ENCODE measurements at regions not wholly inside any gene's neighbourhood (a gene's known extent, or its start where the extent isn't known, plus 50 kb on each side); places are given as distances from the start of the nearest gene placed in this dataset.

DNA sequence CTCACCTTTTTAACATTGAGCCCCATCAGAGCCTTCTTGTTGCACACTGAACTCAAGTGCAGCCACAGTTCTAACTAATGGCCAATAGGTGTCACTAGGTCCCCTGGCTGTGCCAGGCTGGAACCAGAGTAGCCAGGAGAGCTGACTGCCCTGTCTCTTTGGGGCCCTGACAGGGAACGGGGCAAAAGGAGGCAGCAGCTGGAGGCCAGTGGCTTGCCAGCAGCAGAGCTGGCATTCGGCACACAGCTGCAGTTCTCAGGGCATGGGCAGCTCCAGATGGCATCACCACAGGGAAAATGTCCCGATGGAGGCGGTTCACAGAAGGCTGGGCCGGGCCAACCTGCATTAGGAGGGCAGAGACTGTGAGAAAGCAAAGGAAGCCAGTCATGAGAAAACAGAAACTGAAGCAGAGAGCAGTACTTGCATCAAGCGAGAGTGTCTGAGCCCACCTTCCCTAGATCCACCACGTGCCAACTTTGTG is 188.6 kb downstream of the FCRL5 start:
- H3K9me3 ChIP-seq (replicated peaks; ENCODE audit: control insufficient read depth, insufficient read depth, low read length), result no peaks in the 10 kb centered on the region
- no peak overlapping the region for H3K27ac ChIP-seq (ENCODE audit: insufficient read depth, low read depth, low read length)
- no peaks in the 10 kb centered on the region for H4K20me1 ChIP-seq (replicated peaks; ENCODE audit: control insufficient read depth, extremely low read depth, insufficient read depth, low read length)
- FAIRE-seq, result no peak
- peak; percentile 45 for DNase-seq (ENCODE audit: low read depth, low spot score)
- no peak overlapping the region for H3K9ac ChIP-seq (replicated peaks; ENCODE audit: extremely low read depth, insufficient read depth, low read length)
- no peak overlapping the region for H3K4me3 ChIP-seq (replicated peaks in 1 of 3; ENCODE audit: insufficient read depth in 1 of 3, low read depth in 1 of 3, low read length in 3 of 3)
- no TSS peak for BruUV-seq (replicated peaks)
- no peak overlapping the region for H3K4me2 ChIP-seq (ENCODE audit: insufficient read depth, low read length)
- no peaks in the 10 kb centered on the region for H3K36me3 ChIP-seq (ENCODE audit: control insufficient read depth in 2 of 2, extremely low read depth in 1 of 2, insufficient read depth in 2 of 2, low read length in 2 of 2)
- peaks cover 0 to 2% of the 10 kb centered on the region in 2 experiments for H3K27me3 ChIP-seq (ENCODE audit: control insufficient read depth in 2 of 2, insufficient read depth in 2 of 2, low read length in 2 of 2)
- dilution Hi-C loops (cut with MboI; ENCODE audit: extremely low pct_ligation_motif_present, low sequenced_read_pairs), result loop anchor here (25.0 kb wide), 1 partner anchor 151 kb away; no protein-coding TSS in a partner anchor
- intact Hi-C loops (cut with micrococcal nuclease), result loop anchor here (5.0 kb wide), 1 partner anchor 329 kb away; no protein-coding TSS in a partner anchor
- H3K9me1 ChIP-seq (replicated peaks; ENCODE audit: control insufficient read depth, extremely low read depth, insufficient read depth, low read length), result no peaks in the 10 kb centered on the region
- CTCF ChIA-PET, result interaction anchor here (0.6 to 1.4 kb wide), 13 partner anchors 8 to 761 kb away, joined by 3 to 23 read pairs (median 3); no protein-coding TSS in a partner anchor
- no peaks in the 10 kb centered on the region for H3K79me2 ChIP-seq (ENCODE audit: control insufficient read depth, insufficient read depth, low read length)
- TF ChIP-seq GATA2 (IDR thresholded peaks at IDR 0.05; ENCODE audit: insufficient read depth, insufficient read length, low read depth, low read length), result no peak
- TF ChIP-seq JUN (IDR thresholded peaks at IDR 0.05; ENCODE audit: borderline replicate concordance, insufficient read depth, insufficient read length, low read depth), result no peak
- TF ChIP-seq, protein P1, sequence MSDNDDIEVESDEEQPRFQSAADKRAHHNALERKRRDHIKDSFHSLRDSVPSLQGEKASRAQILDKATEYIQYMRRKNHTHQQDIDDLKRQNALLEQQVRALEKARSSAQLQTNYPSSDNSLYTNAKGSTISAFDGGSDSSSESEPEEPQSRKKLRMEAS (IDR thresholded peaks at IDR 0.05; ENCODE audit: insufficient read depth, insufficient read length), result no peak
- no peak for TF ChIP-seq POLR2A (IDR thresholded peaks at IDR 0.05; ENCODE audit: low read depth, low read length)
- no peak for TF ChIP-seq MYC (IDR thresholded peaks at IDR 0.05; ENCODE audit: low read depth, low read length)
- no peak for TF ChIP-seq FOS (IDR thresholded peaks at IDR 0.05; ENCODE audit: borderline replicate concordance, insufficient read depth, low read length)
- peak; percentile 46 to 79 for TF ChIP-seq CTCF (IDR thresholded peaks at IDR 0.05; ENCODE audit: extremely low read depth in 1 of 2, insufficient read depth in 1 of 2, low read depth in 1 of 2, low read length in 2 of 2)
- no peak for TF ChIP-seq EZH2 (IDR thresholded peaks at IDR 0.05; ENCODE audit: borderline replicate concordance, low read depth, low read length, severe bottlenecking)
- no peaks in the 10 kb centered on the region for H3K4me1 ChIP-seq (ENCODE audit: control insufficient read depth, extremely low read depth, insufficient read depth, low read length)
- POLR2A ChIA-PET, result no interaction called here
- no peak overlapping the region for H2AFZ ChIP-seq (ENCODE audit: low read depth, low read length)

Data from endothelial cell of umbilical vein (primary cell).